ENCODE measurements at regions not wholly inside any gene's neighbourhood (a gene's known extent, or its start where the extent isn't known, plus 50 kb on each side); places are given as distances from the start of the nearest gene placed in this dataset.

GRCh38 chr3:160154033-160154432 is 71.2 kb upstream of the C3orf80 start:
- Histone ChIP-seq H3K27me3 (ENCODE audit: insufficient read depth, low read length, poor library complexity, severe bottlenecking) (no peaks in the 10 kb centered on the region), H3K9me3 (ENCODE audit: low read length) (no peaks in the 10 kb centered on the region), H3K36me3 (ENCODE audit: insufficient read depth, low read length) (no peaks in the 10 kb centered on the region), H3K4me1 (ENCODE audit: insufficient read depth, low read length) (no peaks in the 10 kb centered on the region), H3K27ac (ENCODE audit: low read depth, low read length) (no peak overlapping the region), H3K4me3 (ENCODE audit: low read length) (no peak overlapping the region)
- ChIA-PET CTCF (no interaction called here), POLR2A (no interaction called here)
- Mint-ChIP-seq H3K4me1 (no peaks in the 10 kb centered on the region), H3K36me3 (no peaks in the 10 kb centered on the region), H3K9me3 (no peaks in the 10 kb centered on the region), H3K27ac (no peak overlapping the region), H3K27me3 (peaks cover 13 to 26% of the 10 kb centered on the region in 2 donors), H3K4me3 (no peak overlapping the region)
- no peak for DNase-seq

GRCh38 chr3:160154596-160154995 is 70.6 kb upstream of the C3orf80 start:
- H3K36me3 ChIP-seq (ENCODE audit: insufficient read depth, low read length) = no peaks in the 10 kb centered on the region
- H3K4me1 ChIP-seq (ENCODE audit: insufficient read depth, low read length) = no peaks in the 10 kb centered on the region
- H3K4me3 ChIP-seq (ENCODE audit: low read length) = no peak overlapping the region
- H3K27me3 Mint-ChIP-seq = peaks cover 13 to 29% of the 10 kb centered on the region in 2 donors
- no peaks in the 10 kb centered on the region for H3K27me3 ChIP-seq (ENCODE audit: insufficient read depth, low read length, poor library complexity, severe bottlenecking)
- H3K9me3 Mint-ChIP-seq = no peaks in the 10 kb centered on the region
- CTCF ChIA-PET = no interaction called here
- H3K36me3 Mint-ChIP-seq = no peaks in the 10 kb centered on the region
- H3K9me3 ChIP-seq (ENCODE audit: low read length) = no peaks in the 10 kb centered on the region
- H3K27ac ChIP-seq (ENCODE audit: low read depth, low read length) = no peak overlapping the region
- H3K4me1 Mint-ChIP-seq = no peaks in the 10 kb centered on the region
- H3K27ac Mint-ChIP-seq = no peak overlapping the region
- DNase-seq = no peak
- POLR2A ChIA-PET = no interaction called here
- no peak overlapping the region for H3K4me3 Mint-ChIP-seq

GRCh38 chr3:160157321-160157720 is 67.9 kb upstream of the C3orf80 start:
- DNase-seq = no peak
- no peaks in the 10 kb centered on the region for H3K27me3 ChIP-seq (ENCODE audit: insufficient read depth, low read length, poor library complexity, severe bottlenecking)
- no peaks in the 10 kb centered on the region for H3K36me3 Mint-ChIP-seq
- H3K4me3 ChIP-seq (ENCODE audit: low read length) = no peak overlapping the region
- H3K4me1 Mint-ChIP-seq = no peaks in the 10 kb centered on the region
- H3K27ac Mint-ChIP-seq = no peak overlapping the region
- no peaks in the 10 kb centered on the region for H3K9me3 Mint-ChIP-seq
- POLR2A ChIA-PET = no interaction called here
- H3K9me3 ChIP-seq (ENCODE audit: low read length) = no peaks in the 10 kb centered on the region
- no peaks in the 10 kb centered on the region for H3K36me3 ChIP-seq (ENCODE audit: insufficient read depth, low read length)
- H3K4me3 Mint-ChIP-seq = no peak overlapping the region
- peaks cover 6 to 32% of the 10 kb centered on the region in 2 donors for H3K27me3 Mint-ChIP-seq
- CTCF ChIA-PET = no interaction called here
- no peak overlapping the region for H3K27ac ChIP-seq (ENCODE audit: low read depth, low read length)
- no peaks in the 10 kb centered on the region for H3K4me1 ChIP-seq (ENCODE audit: insufficient read depth, low read length)

GRCh38 chr3:160159341-160159740 is 65.9 kb upstream of the C3orf80 start:
- CTCF ChIA-PET = no interaction called here
- no peaks in the 10 kb centered on the region for H3K36me3 ChIP-seq (ENCODE audit: insufficient read depth, low read length)
- DNase-seq = no peak
- peaks cover 6 to 44% of the 10 kb centered on the region in 2 donors for H3K27me3 Mint-ChIP-seq
- no peak overlapping the region for H3K27ac ChIP-seq (ENCODE audit: low read depth, low read length)
- H3K4me3 ChIP-seq (ENCODE audit: low read length) = no peak overlapping the region
- H3K27me3 ChIP-seq (ENCODE audit: insufficient read depth, low read length, poor library complexity, severe bottlenecking) = no peaks in the 10 kb centered on the region
- H3K4me1 ChIP-seq (ENCODE audit: insufficient read depth, low read length) = no peaks in the 10 kb centered on the region
- POLR2A ChIA-PET = no interaction called here
- H3K9me3 Mint-ChIP-seq = no peaks in the 10 kb centered on the region
- no peak overlapping the region for H3K4me3 Mint-ChIP-seq
- no peaks in the 10 kb centered on the region for H3K4me1 Mint-ChIP-seq
- H3K9me3 ChIP-seq (ENCODE audit: low read length) = no peaks in the 10 kb centered on the region
- H3K27ac Mint-ChIP-seq = no peak overlapping the region
- no peaks in the 10 kb centered on the region for H3K36me3 Mint-ChIP-seq

GRCh38 chr3:160159806-160160205 is 65.4 kb upstream of the C3orf80 start:
- DNase-seq = no peak
- no peaks in the 10 kb centered on the region for H3K9me3 ChIP-seq (ENCODE audit: low read length)
- H3K27ac Mint-ChIP-seq = no peak overlapping the region
- no peak overlapping the region for H3K4me3 ChIP-seq (ENCODE audit: low read length)
- H3K4me3 Mint-ChIP-seq = no peak overlapping the region
- H3K36me3 Mint-ChIP-seq = no peaks in the 10 kb centered on the region
- no peaks in the 10 kb centered on the region for H3K36me3 ChIP-seq (ENCODE audit: insufficient read depth, low read length)
- no peaks in the 10 kb centered on the region for H3K27me3 ChIP-seq (ENCODE audit: insufficient read depth, low read length, poor library complexity, severe bottlenecking)
- no peak overlapping the region for H3K27ac ChIP-seq (ENCODE audit: low read depth, low read length)
- POLR2A ChIA-PET = no interaction called here
- H3K27me3 Mint-ChIP-seq = peaks cover 6 to 44% of the 10 kb centered on the region in 2 donors
- H3K9me3 Mint-ChIP-seq = no peaks in the 10 kb centered on the region
- CTCF ChIA-PET = no interaction called here
- no peaks in the 10 kb centered on the region for H3K4me1 Mint-ChIP-seq
- H3K4me1 ChIP-seq (ENCODE audit: insufficient read depth, low read length) = no peaks in the 10 kb centered on the region

- Histone ChIP-seq H3K9me3 (ENCODE audit: low read length) (no peaks in the 10 kb centered on the region), H3K36me3 (ENCODE audit: insufficient read depth, low read length) (no peaks in the 10 kb centered on the region), H3K27ac (ENCODE audit: low read depth, low read length) (no peak overlapping the region), H3K4me1 (ENCODE audit: insufficient read depth, low read length) (no peaks in the 10 kb centered on the region), H3K27me3 (ENCODE audit: insufficient read depth, low read length, poor library complexity, severe bottlenecking) (no peaks in the 10 kb centered on the region), H3K4me3 (ENCODE audit: low read length) (no peak overlapping the region)
- DNase-seq = no peak
- no peak overlapping the region for H3K27ac Mint-ChIP-seq
- CTCF ChIA-PET = interaction anchor here (0.5 kb wide), 1 partner anchor 224 kb away, joined by 3 read pairs; no protein-coding TSS in a partner anchor
- peaks cover 5 to 36% of the 10 kb centered on the region in 2 donors for H3K27me3 Mint-ChIP-seq
- H3K4me1 Mint-ChIP-seq = no peaks in the 10 kb centered on the region
- no peaks in the 10 kb centered on the region for H3K9me3 Mint-ChIP-seq
- H3K36me3 Mint-ChIP-seq = no peaks in the 10 kb centered on the region
- no peak overlapping the region for H3K4me3 Mint-ChIP-seq
- POLR2A ChIA-PET = no interaction called here
Observed at GRCh38 chr3:160161921-160162320, 63.3 kb upstream of the C3orf80 start.

- Mint-ChIP-seq H3K4me3 (no peak overlapping the region), H3K27me3 (peaks cover 5 to 36% of the 10 kb centered on the region in 2 donors), H3K27ac (no peak overlapping the region), H3K9me3 (no peaks in the 10 kb centered on the region), H3K36me3 (no peaks in the 10 kb centered on the region), H3K4me1 (no peaks in the 10 kb centered on the region)
- Histone ChIP-seq H3K36me3 (ENCODE audit: insufficient read depth, low read length) (no peaks in the 10 kb centered on the region), H3K4me3 (ENCODE audit: low read length) (no peak overlapping the region), H3K27me3 (ENCODE audit: insufficient read depth, low read length, poor library complexity, severe bottlenecking) (no peaks in the 10 kb centered on the region), H3K9me3 (ENCODE audit: low read length) (no peaks in the 10 kb centered on the region), H3K27ac (ENCODE audit: low read depth, low read length) (no peak overlapping the region), H3K4me1 (ENCODE audit: insufficient read depth, low read length) (no peaks in the 10 kb centered on the region)
- POLR2A ChIA-PET = no interaction called here
- no peak for DNase-seq
- CTCF ChIA-PET = interaction anchor here (0.5 to 1.2 kb wide), 4 partner anchors 10 to 251 kb away, joined by 3 to 7 read pairs (median 4); no protein-coding TSS in a partner anchor
Observed at GRCh38 chr3:160162440-160162839, 62.8 kb upstream of the C3orf80 start.

- Mint-ChIP-seq H3K36me3 (no peaks in the 10 kb centered on the region), H3K4me1 (no peaks in the 10 kb centered on the region), H3K9me3 (no peaks in the 10 kb centered on the region), H3K4me3 (no peak overlapping the region), H3K27ac (no peak overlapping the region), H3K27me3 (peaks cover 5 to 34% of the 10 kb centered on the region in 2 donors)
- Histone ChIP-seq H3K4me1 (ENCODE audit: insufficient read depth, low read length) (no peaks in the 10 kb centered on the region), H3K27me3 (ENCODE audit: insufficient read depth, low read length, poor library complexity, severe bottlenecking) (no peaks in the 10 kb centered on the region), H3K4me3 (ENCODE audit: low read length) (no peak overlapping the region), H3K36me3 (ENCODE audit: insufficient read depth, low read length) (no peaks in the 10 kb centered on the region), H3K9me3 (ENCODE audit: low read length) (no peaks in the 10 kb centered on the region), H3K27ac (ENCODE audit: low read depth, low read length) (no peak overlapping the region)
- CTCF ChIA-PET = interaction anchor here (0.9 to 1.2 kb wide), 4 partner anchors 9 to 325 kb away, joined by 3 to 7 read pairs (median 4); no protein-coding TSS in a partner anchor
- no peak for DNase-seq
- POLR2A ChIA-PET = no interaction called here
Observed at GRCh38 chr3:160163229-160163878, 61.9 kb upstream of the C3orf80 start.

All from CD8-positive, alpha-beta memory T cell (primary cell).